HUES48 (cell line): ENCODE measurements at regions not wholly inside any gene's neighbourhood (a gene's known extent, or its start where the extent isn't known, plus 50 kb on each side); places are given as distances from the start of the nearest gene placed in this dataset.

Experiments used
- H3K27ac ChIP-seq: one replicate; pipeline ENCODE4 v1.7.0; 2013; ENCODE audit warnings: low read depth, low read length, inconsistent platforms
- H3K27me3 ChIP-seq: 2 replicates; pipeline ENCODE4 v1.6.1; 2013; ENCODE audit warnings: mild to moderate bottlenecking, low read length; ENCODE audit not compliant: control insufficient read depth, insufficient read depth
- H3K36me3 ChIP-seq: 2 replicates; pipeline ENCODE4 v1.6.1; 2013; ENCODE audit warnings: low read length; ENCODE audit not compliant: control insufficient read depth, insufficient read depth
- H3K4me1 ChIP-seq: 2 replicates; pipeline ENCODE4 v1.6.1; 2013; ENCODE audit warnings: mild to moderate bottlenecking, low read length; ENCODE audit not compliant: control insufficient read depth, insufficient read depth
- H3K4me3 ChIP-seq: 2 replicates; pipeline ENCODE4 v1.5.1; 2013; ENCODE audit warnings: mild to moderate bottlenecking, low read depth, low read length
- H3K9ac ChIP-seq: 2 replicates; pipeline ENCODE4 v1.6.1; 2013; ENCODE audit warnings: mild to moderate bottlenecking, low read depth, low read length, moderate library complexity
- H3K9me3 ChIP-seq: 2 replicates; pipeline ENCODE4 v1.6.1; 2013; ENCODE audit warnings: low read length; ENCODE audit not compliant: control insufficient read depth, insufficient read depth

DNA sequence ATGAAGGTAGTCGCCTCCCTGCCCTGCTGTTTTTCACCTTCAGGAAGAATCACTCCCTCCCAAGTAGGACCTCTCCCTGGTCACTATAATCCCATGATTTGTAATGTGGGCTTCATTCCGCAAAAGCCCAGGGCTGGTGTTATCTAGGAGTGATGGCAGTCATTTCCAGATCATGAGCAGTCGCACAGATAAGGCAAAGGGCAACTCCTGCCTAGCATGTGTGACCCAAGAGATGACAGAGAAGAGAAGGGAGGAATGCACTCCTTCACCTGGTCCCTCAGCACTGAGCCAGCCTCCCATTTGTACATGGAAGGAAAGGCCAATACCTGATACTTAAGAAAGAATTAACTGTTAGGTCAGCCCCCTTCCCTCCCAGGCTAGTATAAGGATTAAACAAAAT lies 102.9 kb downstream of the RPL27A start:
- Histone ChIP-seq H3K4me1 (peaks cover 13% of the 10 kb centered on the region), H3K9me3 (no peaks in the 10 kb centered on the region)

DNA sequence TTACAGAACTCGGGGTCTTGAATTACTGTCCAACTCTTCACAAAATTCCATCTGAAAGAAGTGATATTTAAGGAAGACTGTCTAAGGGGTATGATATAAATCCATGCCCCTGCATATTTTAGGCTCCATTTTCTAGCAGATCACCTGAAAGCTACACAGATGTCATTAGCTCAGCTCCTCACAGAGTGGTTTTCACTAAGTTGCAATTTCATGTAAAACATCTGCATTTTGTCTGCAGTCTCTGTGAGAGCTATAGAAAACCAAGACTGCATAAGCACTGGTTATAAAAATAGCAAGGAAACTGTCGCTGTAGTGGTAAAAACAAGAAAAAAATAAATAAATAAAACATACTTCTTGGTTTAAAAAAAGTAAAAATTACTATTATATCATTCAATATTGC lies 103.4 kb downstream of the RPL27A start:
- Histone ChIP-seq H3K27ac (no peak overlapping the region), H3K9me3 (no peaks in the 10 kb centered on the region), H3K36me3 (no peaks in the 10 kb centered on the region), H3K9ac (no peak overlapping the region), H3K4me1 (peaks cover 13% of the 10 kb centered on the region), H3K27me3 (no peaks in the 10 kb centered on the region), H3K4me3 (no peak overlapping the region)

More for the DNA sequence above, 102.9 kb downstream of the RPL27A start:
- Histone ChIP-seq H3K27ac (no peak overlapping the region), H3K9ac (no peak overlapping the region), H3K4me3 (no peak overlapping the region), H3K27me3 (no peaks in the 10 kb centered on the region), H3K36me3 (no peaks in the 10 kb centered on the region)

DNA sequence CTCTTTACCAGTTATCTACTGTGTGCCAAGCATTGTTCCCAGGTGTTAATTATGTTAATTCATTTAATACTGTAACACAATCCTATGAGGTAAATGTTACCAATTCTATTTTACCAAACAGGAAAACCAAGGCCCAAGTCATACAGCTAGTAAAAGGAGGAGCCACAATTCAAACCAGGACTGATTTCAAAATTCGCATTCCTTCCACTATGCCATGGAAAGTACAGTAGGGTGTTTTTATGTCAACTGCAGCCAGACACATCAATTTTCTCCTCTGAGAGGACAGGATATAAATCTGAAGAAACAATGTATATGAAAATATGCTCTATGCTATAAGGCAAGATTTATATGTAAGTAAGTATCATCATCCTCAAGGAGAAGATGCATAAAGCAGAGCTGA lies 104.3 kb downstream of the RPL27A start:
- H3K27me3 ChIP-seq, result no peaks in the 10 kb centered on the region
- no peaks in the 10 kb centered on the region for H3K9me3 ChIP-seq
- no peak overlapping the region for H3K27ac ChIP-seq
- H3K4me3 ChIP-seq, result no peak overlapping the region
- no peak overlapping the region for H3K9ac ChIP-seq
- peaks cover 13% of the 10 kb centered on the region for H3K4me1 ChIP-seq
- H3K36me3 ChIP-seq, result no peaks in the 10 kb centered on the region

DNA sequence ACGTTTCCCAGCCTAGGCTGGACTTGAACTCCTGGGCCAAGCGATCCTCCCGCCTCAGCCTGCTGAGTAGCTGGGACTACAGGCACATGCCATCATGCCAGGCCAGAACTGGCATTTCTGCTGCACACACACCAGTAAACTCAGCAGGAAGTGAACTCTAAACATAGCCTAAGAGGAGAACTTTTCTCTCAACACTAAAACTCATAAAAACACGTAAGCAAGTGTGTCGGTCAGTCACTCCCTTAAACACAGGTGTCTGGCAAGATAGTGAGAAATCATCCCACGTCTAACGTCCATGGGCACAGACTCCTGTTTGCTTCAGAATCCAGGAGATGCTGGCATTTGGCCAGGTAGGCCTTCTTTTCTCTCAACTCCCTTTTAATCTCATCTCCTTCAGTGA lies 104.8 kb downstream of the RPL27A start:
- Histone ChIP-seq H3K27ac (no peak overlapping the region), H3K9ac (no peak overlapping the region), H3K36me3 (no peaks in the 10 kb centered on the region)

DNA sequence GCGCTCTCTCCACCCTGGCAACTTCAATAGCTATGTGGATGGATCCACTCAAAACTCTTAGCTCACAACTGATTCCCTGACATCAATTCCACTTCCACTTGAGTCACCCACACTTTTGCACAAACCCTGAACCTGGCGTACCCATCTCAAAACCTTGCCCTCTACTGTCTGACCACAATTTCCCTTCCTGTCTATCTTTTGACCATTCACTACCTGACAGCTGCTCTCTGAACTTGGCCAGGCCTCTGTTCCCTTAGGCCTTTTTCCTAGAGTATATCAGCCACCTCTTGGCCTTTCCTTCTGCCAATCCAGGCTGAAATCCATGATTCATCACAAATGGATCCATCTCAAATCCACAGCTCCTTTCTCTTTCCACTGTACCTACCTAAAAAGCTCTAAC lies 106.0 kb downstream of the RPL27A start:
- Histone ChIP-seq H3K9me3 (no peaks in the 10 kb centered on the region), H3K4me3 (no peak overlapping the region), H3K36me3 (no peaks in the 10 kb centered on the region), H3K27me3 (no peaks in the 10 kb centered on the region), H3K27ac (no peak overlapping the region), H3K4me1 (peaks cover 13% of the 10 kb centered on the region), H3K9ac (no peak overlapping the region)

More for the DNA sequence above, 104.8 kb downstream of the RPL27A start:
- Histone ChIP-seq H3K27me3 (no peaks in the 10 kb centered on the region), H3K9me3 (no peaks in the 10 kb centered on the region), H3K4me1 (peaks cover 13% of the 10 kb centered on the region), H3K4me3 (no peak overlapping the region)

DNA sequence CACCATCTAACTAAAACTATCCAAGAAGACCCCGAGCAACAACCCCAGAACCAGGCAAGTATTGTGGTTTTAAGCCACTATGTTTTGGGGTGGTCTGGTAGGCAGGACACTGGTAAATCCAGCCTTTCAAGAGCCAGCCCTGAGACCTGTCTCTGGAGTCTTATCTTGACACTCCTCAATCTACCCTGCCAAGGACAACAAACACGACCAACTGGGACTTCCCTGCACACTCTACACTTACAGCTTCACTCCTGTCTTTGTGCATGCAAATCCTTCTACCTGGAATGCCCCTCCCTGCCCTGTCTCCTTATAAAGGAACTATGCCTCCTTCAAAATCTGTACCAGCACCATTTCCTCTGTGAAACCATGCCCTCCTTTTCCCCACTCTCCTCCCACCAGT lies 107.3 kb downstream of the RPL27A start:
- no peak overlapping the region for H3K27ac ChIP-seq
- H3K4me3 ChIP-seq, result no peak overlapping the region
- no peak overlapping the region for H3K9ac ChIP-seq
- H3K27me3 ChIP-seq, result no peaks in the 10 kb centered on the region
- no peaks in the 10 kb centered on the region for H3K9me3 ChIP-seq
- no peaks in the 10 kb centered on the region for H3K36me3 ChIP-seq
- peaks cover 18% of the 10 kb centered on the region for H3K4me1 ChIP-seq

DNA sequence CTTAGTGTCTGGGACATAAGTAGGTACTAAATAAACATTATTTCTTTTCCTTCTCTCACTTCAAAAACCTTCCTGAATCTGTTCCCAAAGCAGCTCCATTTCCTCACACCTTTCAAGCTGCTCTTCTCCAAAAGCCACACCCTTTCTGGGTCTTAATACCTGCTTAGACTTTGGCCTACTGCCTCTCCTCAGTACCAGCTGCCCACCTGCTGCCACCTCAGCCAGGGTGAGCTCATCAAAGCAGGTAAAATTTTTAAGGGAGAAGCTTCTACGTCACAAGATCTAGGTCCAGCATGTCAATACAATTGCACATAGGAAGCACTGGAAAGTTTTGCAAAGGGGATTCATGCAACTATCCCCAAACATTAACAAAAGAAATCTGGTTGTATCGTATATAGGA lies 108.4 kb downstream of the RPL27A start:
- Histone ChIP-seq H3K4me3 (no peak overlapping the region), H3K27ac (no peak overlapping the region), H3K36me3 (no peaks in the 10 kb centered on the region), H3K9ac (no peak overlapping the region), H3K9me3 (no peaks in the 10 kb centered on the region), H3K4me1 (peaks cover 18% of the 10 kb centered on the region), H3K27me3 (no peaks in the 10 kb centered on the region)

DNA sequence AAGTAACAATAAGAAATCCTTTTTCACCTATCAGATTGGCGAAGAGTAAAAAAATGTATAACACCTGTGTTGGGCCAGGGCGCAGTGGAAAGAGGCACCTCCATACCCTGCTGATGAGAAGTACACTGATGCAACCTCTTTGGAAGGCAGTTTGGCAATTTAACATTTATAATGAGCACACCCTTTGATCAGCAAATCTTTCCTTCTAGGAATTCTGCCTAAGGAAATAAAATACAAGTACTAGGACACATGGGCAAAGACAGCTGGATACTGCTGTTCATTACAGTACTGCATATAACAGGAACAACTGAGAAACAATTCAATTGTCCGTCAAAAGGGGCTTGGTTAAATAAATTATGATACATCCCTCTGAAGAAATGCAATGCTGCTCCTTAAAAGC lies 110.1 kb downstream of the RPL27A start:
- Histone ChIP-seq H3K27ac (no peak overlapping the region), H3K9me3 (no peaks in the 10 kb centered on the region), H3K27me3 (no peaks in the 10 kb centered on the region), H3K36me3 (no peaks in the 10 kb centered on the region), H3K4me3 (no peak overlapping the region), H3K9ac (no peak overlapping the region), H3K4me1 (peaks cover 5% of the 10 kb centered on the region; the same call in 1 of the 2 replicates)

DNA sequence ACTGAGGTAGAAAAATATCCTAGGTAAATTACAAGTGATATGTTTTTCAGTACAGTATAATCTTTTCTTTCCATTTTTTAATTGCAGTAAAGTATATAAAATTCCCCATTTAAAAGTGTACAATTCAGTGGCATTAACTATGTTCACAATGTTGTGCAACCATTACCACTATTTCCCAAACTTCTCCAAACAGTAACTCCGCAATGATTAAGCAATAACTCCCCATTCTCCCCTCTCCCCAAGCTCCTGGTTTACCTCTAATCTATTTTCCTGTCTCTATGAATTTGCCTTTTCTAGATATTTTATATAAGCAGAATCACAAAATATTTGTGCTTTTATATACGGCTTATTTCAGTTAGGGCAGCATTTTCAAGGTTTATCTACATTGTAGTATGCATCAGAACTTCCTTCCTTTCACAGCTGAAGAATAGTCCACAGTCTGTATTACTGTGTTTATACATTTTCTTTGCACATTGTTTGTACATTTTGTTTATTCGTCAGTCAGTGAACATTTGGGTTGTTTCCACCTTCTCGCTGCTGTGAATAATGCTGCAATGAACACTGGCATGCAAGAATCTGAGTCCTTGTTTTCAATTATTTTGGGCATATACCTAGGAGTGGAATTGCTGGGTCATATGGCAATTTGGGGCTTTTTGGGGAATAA lies 110.7 kb downstream of the RPL27A start:
- no peak overlapping the region for H3K27ac ChIP-seq
- peaks cover 5% of the 10 kb centered on the region; the same call in 1 of the 2 replicates for H3K4me1 ChIP-seq
- no peaks in the 10 kb centered on the region for H3K36me3 ChIP-seq
- no peaks in the 10 kb centered on the region for H3K27me3 ChIP-seq
- no peak overlapping the region for H3K9ac ChIP-seq
- no peaks in the 10 kb centered on the region for H3K9me3 ChIP-seq
- H3K4me3 ChIP-seq, result no peak overlapping the region

DNA sequence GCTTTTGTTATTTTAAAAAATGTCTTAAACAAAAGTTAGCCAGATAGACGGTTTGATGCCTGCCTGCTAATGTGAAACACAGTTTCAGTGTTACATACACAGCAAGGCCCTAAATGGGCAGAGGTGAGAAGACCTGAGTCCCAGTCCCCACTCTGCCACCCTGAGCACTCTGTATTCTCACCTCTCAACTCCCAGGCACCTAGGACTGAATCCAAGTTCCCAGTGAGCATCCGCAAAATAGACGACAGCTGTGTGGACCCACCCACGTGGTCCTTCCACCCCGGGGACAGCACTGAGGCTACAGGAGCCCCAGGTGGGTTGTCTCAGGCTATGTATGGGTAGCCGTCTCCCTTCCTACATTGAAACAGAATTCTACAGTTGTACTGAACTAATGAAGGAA lies 111.5 kb downstream of the RPL27A start:
- no peak overlapping the region for H3K27ac ChIP-seq
- H3K36me3 ChIP-seq, result no peaks in the 10 kb centered on the region
- no peak overlapping the region for H3K9ac ChIP-seq
- peaks cover 5% of the 10 kb centered on the region; the same call in 1 of the 2 replicates for H3K4me1 ChIP-seq
- no peaks in the 10 kb centered on the region for H3K27me3 ChIP-seq
- no peaks in the 10 kb centered on the region for H3K9me3 ChIP-seq
- no peak overlapping the region for H3K4me3 ChIP-seq

DNA sequence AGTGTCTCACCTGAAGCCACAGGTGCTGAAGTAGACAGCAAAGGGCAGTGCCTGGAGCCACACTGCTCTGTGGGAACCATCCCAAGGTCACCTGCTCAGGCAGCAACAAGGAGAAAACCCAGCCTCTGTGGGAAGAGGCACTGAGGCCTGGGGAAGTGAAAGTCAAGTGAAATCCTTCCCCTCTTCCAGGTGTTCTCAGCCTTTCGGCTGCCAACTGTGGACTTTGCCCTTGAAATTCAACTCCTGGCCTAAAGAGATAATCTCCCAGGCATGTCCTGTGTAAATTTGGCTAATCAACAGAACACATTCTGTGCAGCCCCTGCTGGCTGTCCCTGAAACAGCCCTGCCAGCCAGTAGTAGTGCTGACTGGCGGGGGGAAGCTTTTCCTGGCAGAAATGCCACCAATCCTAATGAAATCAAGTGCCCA lies 112.1 kb downstream of the RPL27A start:
- Histone ChIP-seq H3K36me3 (no peaks in the 10 kb centered on the region), H3K4me3 (no peak overlapping the region), H3K9ac (no peak overlapping the region), H3K9me3 (no peaks in the 10 kb centered on the region), H3K4me1 (peaks cover 5% of the 10 kb centered on the region; the same call in 1 of the 2 replicates), H3K27me3 (no peaks in the 10 kb centered on the region), H3K27ac (no peak overlapping the region)
